ENCODE measurements at regions not wholly inside any gene's neighbourhood (a gene's known extent, or its start where the extent isn't known, plus 50 kb on each side); places are given as distances from the start of the nearest gene placed in this dataset.
"Not testable (repeated sequence)": the region's sequence is repeated elsewhere in the genome, so short reads cannot be mapped to it uniquely, and the experiment has no call there.

DNA sequence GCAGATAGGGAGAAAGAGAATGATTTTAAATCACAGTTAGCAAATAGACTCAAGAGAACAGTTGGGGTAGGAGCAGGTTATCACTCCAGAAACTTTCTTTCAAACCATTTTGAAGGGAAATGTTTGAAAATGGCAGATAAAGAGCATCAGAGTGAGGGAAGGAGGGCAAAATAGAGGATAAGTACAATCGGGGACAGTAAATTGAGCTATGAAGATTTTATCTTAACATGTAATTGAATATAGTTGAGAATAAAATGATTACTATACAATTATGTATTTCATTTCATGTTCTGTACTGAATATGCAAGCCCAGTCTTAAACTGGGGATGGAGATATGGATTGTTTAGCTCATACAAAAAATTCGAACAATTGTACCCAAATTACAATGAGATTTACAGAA lies 54.0 kb downstream of the MAP10 start:
- no peak for DNase-seq (ENCODE audit: low read depth)

DNA sequence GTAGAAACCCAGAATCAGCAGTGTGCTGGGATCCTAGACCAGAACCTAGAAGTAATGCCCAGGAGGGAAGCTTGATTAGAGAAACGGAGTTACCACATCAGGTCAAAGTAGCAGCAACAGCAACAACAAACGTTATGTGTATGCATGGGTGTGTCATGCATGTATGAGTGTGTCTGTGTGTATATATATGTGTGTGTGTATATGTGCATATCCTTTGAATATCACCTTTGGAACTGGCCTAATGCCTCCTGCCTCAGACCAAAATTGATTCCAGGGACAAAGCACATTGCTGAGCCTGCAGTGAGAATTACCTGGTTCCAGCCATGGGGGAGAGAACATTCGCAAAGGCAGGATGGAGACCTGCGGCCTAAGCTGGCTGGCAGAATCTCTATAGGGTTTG lies 55.9 kb downstream of the MAP10 start:
- no peak for DNase-seq (ENCODE audit: low read depth)

DNA sequence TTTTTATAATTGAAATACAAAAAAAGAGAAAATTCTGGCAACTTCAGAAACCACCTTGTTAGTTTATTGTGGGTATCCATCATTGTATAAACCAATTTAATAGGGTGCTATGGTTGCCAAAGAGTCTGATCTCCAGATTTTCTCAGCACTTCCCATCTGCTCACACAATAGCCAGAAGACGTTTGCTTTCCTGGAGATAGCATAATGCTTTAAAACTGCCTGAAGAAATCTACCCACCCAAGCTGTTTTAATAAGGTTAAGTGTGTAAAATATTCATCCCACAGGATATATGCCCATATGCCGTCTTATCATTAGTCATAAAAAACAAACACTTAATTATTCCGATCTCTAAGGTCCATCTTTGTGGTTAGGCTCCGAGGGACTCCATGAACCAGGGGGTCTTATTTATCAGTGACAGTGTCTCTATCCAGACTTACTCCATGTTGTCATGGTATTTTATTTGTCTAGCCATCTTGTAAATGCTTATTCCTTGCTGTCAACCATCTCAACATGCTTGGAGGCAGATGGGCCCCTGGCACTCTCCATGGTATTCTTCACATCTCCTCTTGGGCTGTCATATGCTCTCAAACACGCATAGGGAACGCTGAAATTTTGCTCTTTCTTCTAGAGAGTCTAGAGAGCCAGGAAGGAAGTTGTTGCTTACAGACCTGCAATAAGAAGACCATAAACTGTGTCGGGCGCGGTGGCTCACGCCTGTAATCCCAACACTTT lies 58.5 kb downstream of the MAP10 start:
- no peak for DNase-seq (ENCODE audit: low read depth)

DNA sequence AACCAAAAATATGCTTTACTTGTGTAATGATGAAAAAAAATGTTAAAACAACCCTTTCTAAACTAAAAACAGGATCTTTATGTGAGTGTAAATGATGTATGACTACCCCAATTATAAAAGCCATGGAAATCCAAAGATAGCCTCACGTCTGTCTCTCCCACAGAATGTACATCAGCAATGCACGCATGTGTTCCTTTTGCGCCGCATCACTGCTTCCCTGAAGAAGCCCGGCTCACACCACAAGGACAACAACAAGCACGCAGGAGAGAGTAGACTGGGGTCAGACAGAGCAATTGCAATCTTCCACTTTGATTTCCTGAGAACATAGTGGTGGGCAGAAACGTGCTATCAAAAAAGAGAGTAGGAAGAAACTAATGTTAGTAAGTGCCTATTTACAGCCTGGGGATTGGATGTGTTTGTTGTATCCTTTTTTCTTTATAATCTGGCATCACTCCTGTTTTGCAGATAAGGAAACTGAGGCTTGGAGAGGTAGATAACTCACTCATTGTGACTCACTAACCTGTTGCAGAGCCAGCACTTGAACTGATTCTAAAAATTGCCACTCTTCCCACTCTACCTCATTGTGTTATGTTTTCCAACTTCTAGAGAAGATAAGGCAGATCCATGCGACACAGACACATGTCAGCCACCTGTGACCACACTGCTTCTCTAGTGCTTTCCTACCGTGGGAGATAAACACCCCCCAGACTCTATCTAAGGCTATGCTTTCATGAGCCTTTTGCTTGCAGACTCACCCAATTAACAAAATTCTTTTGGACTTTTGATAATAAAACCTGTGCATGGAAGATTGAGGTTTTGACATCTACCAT lies 60.1 kb downstream of the MAP10 start:
- DNase-seq (ENCODE audit: low read depth): no peak

DNA sequence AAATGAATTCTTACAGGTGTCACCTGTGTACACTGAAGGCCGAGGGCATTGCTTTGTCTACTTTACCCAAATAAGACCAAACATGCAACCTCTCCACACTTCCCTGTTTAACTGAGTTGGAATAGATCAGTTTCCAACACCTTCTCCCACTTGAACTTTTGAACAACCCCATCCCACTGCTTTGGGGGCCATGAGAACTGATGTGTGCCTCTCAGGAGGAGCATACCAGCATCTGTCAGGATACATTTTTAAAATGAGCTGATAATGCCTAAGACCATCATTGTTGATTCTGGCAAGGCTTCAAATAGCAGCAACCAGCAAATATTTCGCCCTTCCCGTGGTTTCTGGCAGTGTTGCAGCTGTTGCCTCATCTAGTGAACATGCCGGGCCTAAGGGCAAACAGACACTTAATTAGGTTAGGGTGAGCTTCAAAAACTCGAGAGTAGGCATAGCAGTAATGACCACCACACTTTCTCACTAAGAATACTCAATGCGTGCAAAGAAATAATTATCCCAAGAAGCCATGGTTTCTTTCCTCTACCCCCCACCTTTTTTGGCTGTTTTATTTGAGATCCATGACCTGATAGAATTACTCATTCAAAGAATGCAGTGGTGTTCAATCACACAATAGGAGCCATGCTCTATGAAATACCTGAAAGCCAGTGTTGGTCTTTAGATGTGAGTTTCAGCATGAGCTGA lies 63.7 kb downstream of the MAP10 start:
- peak; percentile 98 for DNase-seq (ENCODE audit: low read depth)

DNA sequence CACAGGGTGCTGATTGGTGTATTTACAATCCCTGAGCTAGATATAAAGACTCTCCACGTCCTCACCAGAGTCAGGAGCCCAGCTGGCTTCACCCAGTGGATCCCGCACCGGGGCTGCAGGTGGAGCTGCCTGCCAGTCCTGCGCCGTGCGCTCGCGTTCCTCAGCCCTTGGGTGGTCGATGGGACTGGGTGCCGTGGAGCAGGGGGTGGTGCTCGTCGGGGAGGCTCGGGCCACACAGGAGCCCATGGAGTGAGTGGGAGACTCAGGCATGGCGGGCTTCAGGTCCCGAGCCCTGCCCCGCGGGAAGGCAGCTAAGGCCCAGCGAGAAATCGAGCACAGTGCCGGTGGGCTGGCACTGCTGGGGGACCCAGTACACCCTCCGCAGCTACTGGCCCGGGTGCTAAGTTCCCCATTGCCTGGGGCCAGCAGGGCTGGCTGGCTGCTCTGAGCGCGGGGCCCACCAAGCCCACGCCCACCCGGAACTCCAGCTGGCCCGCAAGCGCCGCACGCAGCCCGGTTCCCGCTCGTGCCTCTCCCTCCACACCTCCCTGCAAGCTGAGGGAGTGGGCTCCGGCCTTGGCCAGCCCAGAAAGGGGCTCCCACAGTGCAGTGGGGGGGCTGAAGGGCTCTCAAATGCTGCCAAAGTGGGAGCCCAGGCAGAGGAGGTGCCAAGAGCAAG lies 66.2 kb downstream of the MAP10 start:
- DNase-seq (ENCODE audit: low read depth): not testable (repeated sequence)

DNA sequence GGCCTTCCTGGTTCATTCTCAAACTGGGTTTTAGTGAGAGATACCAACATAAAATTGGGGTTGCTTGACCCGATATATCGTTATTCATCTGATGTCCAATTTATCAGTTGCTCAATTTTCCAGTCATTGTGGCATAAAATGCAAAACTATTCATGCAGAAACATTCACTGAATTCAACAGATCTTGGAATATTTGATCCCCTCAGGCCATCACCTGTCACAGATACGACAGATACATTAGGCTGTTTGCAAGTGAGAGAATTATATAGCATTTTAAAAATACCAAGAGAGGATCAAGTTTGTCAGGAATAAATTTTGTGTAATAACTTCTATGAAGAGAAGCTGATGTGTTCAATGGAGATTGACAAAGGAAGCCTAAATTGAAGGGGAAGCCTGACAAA lies 67.1 kb downstream of the MAP10 start:
- DNase-seq (ENCODE audit: low read depth): no peak

DNA sequence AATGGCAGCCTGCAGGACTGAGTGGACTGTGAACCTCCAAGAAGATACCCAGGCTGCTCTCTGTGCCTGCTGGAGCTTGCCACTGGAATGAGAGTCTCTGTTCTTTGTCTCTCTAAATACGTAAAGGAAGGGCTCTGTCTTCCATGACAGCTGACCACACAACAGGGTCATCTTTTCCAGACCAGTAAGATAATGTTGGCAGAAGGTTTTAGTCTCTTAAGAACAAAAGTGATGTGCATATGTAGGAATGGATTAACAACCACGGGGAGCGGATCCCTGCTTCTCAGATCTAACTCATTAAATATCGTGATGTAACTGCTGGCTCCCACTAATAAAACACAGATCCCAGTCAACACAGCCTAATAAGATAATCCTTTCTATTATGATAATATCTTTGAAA lies 67.5 kb downstream of the MAP10 start:
- no peak for DNase-seq (ENCODE audit: low read depth)

DNA sequence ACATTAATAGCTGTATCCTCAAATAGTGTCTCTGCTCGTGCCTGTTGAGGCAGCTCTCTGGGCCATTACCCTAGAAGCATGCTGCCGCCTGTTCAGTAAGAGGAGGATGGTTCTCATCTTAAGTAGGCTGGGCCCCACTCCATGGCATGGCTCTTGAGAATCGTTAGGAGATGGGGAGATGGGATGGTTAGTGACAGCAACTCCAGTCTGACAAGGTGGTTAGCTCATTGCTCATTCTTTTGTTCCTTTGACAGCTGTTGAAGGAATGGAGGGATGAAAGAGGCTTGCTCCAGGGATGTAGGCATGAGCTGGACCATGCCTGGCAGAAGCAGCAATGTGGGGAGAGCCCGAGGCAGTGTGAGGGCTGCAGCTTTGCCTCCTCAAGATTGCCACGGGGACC lies 68.2 kb downstream of the MAP10 start:
- DNase-seq (ENCODE audit: low read depth): no peak

DNA sequence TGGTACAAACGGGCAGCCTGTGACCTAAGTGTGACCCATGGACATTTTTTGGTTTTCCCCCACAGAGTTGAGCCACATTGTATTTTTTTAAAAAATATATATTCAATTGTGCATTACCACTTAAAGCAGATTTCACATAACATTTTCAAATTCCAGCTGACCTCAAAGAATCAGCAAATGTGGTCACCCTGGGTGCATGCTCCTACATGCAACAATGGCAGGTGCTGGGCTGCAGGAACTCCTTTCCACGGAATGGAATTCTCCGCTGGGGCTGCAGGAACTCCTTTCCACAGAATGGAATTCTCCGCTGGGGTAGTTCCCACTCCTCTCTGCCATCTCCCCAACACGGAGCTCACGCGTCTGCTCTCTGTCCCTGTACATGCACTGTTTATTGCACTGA lies 68.7 kb downstream of the MAP10 start:
- no peak for DNase-seq (ENCODE audit: low read depth)

DNA sequence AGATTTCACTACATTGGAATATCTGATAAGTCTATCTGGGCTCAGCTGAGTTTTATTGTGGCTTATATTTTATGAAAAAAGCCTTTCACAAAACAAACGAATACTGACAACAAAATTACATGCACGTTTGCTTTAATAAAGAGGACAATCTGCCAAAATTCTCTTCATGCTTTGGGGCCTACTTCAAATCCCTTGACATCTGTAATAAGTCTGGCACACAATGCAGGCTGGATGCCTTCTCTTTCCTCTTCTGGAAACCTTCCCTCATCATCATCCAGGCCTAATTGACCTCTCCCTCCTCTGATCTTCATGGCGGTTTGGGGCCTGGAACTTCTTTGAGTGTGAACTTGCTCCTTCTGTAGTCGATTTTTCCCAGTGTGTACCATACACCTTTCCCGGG lies 70.3 kb downstream of the MAP10 start:
- DNase-seq (ENCODE audit: low read depth): no peak

DNA sequence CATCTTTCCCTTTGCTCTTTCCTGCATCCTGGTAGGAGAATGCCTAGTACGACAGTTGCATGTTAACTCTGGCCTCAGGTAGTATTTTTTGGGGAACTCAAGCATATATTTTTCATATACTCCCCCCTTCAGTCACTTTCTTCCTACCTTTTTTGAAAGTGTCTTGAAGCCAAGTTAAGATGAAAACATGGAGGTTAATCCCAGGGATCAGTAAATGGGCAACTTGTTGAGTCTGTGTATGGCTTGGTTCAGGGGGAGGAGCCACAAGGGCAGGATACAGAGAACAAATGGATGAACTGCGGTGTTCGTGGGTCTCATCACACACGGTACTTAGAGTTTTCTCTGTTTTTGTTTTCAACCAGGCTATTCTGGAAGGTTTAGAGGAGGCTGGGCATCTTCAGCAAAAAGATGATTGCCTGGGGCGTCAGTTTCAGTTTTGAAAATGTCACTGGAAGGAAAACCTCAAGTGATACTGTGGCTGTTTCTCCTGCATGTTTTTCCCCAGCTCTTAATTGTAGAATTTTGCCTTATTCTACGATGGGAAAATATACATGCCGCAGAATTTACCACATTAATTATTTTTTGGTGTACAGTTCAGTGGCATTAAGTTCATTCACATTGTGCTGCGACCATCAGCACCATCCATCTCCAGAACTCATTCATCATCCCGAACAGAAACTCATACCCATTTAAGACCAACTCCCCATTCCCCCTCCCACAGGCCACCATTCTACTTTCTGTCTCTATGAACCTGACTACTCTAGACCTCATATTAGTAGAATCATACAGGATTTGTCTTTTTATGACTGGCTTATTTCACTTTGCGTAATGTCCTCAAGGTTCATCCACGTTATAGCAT lies 71.5 kb downstream of the MAP10 start:
- no peak for DNase-seq (ENCODE audit: low read depth)

DNA sequence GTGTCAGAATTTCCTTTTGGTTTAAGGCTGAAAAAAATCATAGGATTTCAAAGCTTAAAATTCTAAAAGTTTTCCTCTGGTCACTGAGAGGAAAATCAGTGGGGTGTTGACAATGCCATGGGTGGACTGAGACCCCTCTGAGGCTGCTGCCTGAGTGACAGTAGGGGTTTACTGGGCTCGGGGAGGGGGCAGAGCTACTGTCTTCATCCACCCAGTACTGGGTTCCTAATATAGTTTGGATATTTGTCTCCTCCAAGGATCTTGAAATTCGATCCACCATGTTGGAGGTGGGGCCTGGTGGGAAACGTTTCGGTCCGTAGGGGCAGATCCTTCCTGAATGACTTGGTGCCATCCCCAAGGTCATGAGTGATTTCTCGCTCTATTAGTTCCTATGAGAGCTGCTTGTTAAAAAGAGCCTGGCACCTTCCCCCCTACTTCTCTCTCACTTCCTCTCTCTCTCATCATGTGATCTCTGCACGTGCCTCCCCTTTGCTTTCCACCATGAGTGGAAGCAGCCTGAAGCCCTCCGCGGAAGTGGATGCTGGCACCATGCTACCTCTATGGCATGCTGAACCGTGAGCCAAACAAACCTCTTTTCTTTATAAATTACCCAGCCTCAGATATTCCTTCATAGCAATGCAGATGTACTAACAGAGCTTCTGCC lies 72.3 kb downstream of the MAP10 start:
- DNase-seq (ENCODE audit: low read depth): no peak

DNA sequence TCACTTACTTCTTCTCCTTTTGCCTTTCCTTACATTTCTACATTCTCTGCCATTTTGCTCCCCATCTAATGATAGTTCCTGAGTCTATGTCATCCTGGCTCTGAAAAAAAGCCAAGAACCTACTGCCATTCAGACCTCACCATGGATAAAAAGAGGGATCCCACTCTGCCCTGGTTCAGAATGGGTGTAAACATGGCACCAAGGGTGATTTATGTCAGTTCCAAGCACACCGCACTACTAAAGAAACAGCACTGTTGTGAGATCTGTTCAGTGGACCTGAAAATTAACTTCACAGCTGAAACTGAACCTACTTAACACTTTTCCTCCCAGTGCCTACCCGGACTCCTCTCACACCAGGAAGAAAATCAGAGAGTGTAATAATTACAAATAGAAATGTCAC lies 72.3 kb upstream of the NTPCR start:
- DNase-seq (ENCODE audit: low read depth): no peak

DNA sequence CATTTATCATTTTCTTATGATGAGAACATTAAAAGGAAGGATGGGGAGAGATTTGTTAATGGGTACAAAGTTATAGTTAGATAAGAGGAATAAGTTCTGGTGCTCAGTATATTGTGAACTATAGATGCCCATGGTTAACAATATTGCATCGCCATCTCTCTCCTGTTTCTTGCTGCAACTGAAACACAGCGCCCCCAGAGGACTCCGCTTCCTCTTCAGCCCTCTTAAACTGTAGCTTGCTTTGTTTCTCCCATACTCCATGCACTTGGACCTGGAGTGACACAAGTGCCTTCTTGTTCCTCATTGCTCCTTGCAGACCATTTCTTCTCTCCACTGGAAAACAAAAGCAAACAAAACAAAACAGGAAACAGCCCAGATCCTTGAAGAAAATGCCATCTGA lies 70.1 kb upstream of the NTPCR start:
- peak; percentile 28 for DNase-seq (ENCODE audit: low read depth)

DNA sequence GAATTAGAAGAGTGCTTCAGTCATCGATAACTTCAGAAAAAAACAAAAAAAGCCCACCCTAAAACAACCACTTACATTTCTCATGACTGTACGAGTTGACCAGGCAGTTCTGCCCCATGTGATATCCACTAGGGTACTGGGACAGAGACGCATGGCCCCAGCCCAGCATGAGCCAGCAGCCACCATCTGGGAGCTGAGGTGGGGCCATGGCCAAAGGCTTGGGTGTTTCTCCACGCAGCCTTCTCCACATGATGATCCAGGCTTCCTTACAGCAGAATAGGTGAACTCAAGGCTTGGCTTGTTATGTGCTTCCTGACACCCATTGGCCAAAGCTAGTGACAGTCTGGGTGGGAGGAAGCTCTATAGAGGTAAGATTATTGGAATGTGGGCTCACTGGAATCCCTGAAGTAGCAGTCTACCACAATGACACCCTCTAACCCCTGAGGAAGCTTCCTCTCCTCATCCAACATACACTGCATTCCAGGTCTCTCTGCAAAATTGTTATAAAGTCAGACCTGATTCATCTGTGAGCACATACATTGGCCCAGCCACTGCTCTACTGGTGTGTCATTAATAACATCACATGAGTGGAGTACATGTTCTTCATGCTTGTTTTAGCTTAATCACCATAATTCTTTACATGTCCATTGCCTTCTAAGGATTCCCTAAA lies 66.3 kb upstream of the NTPCR start:
- DNase-seq (ENCODE audit: low read depth): no peak

DNA sequence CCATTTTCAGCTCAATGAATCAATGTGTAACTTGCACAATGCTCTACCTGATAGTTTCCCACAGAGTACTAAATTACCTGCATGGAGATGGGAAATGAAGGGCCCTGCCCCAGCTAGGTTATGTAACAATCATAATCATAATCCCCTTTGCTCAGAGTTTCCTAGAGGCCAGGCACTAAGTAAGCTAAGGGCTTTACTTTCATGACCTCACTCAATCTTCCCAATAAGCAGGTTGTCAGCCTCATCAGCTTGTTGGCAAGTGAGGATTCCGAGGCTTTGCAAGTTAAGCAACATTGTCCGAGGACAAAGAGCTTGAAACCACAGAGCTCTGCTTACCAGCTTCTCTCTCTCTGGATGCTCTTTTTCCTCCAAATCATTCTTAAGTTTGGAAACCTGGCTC lies 64.1 kb upstream of the NTPCR start:
- DNase-seq (ENCODE audit: low read depth): no peak

DNA sequence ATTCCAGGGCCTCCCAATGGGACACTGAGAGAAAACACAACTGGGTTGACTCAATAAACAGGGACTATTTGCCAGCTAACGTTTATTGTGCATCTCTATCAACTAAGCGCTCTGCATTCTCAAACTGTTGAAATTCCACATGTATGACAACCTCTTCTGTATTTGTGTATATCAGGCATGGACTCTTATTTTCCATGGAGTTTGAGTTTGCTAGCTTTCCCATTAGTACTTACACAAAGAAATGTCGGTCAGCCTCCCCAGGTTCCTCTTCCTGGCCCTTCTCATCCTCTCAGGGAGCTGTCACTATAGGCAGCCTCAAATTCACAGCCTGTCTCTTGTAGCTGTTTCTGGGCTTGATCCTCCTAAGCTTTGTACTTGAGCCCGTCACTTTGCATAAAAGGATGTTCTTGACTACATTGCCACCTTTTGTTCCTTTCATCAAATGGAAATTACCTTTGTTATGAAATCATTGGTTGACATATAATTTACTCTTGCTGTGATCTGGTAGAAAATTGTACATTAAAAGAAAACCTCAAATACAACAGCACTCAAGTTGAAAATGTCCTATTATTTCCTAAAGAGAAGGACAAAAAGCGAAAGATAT lies 60.0 kb upstream of the NTPCR start:
- DNase-seq (ENCODE audit: low read depth): peak; percentile 17

DNA sequence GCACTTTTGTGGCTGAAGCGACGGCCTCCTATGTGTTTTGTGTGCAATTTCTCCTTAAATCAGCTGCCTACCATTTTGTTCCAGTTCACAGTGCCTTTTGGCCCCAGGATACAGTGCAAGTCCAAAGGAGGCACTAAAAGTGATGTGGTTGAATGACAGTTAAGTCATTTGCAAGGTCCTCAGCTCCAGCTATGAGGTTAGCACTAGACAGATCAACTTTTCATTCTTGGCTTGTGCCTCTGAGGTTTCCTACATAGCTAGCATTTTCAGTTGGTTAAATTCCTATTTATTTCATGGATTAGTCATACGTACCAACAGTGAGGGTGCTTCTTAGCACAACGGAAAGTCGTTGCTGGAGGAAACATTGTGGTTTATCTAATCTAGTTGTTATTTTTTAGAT lies 59.3 kb upstream of the NTPCR start:
- peak; percentile 85 for DNase-seq (ENCODE audit: low read depth)
